ENCODE measurements at regions not wholly inside any gene's neighbourhood (a gene's known extent, or its start where the extent isn't known, plus 50 kb on each side); places are given as distances from the start of the nearest gene placed in this dataset.

DNA sequence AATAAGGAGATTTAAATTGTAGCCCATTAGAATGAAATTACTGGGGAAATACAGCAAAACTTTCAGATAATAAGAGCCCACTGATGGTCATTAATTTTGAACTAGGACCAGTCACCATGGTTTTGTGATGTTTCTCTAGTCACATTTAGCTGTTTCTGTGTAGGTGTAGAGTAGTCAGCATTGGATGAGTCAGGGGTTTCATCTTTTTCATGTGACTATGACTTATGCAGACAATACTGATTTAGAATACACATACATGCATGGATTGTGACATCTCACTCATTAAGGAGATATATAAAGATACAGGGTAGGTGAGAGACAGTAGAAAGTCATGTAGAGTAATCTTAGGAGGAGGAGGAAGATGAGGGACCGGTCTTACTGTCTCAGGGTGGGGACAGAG, 1192.7 kb downstream of the KCNT2 start:
- TF ChIP-seq POLR2A (IDR thresholded peaks at IDR 0.05; ENCODE audit: low read depth, low read length) (no peak), POLR2AphosphoS5 (IDR thresholded peaks at IDR 0.05; ENCODE audit: low read length) (no peak), BMI1 (IDR thresholded peaks at IDR 0.05; ENCODE audit: borderline replicate concordance) (no peak), TAF1 (IDR thresholded peaks at IDR 0.05; ENCODE audit: borderline replicate concordance, low read depth, low read length) (no peak), SUZ12 (IDR thresholded peaks at IDR 0.05; ENCODE audit: unreplicated experiment) (no peak), NFIC (IDR thresholded peaks at IDR 0.05; ENCODE audit: low read depth, low read length) (no peak), YY1 (IDR thresholded peaks at IDR 0.05; ENCODE audit: low read depth, low read length) (no peak), SP1 (IDR thresholded peaks at IDR 0.05; ENCODE audit: low read depth, low read length) (no peak), JUND (IDR thresholded peaks at IDR 0.05; ENCODE audit: low read depth, low read length) (no peak)
- TF ChIP-seq, protein P1, sequence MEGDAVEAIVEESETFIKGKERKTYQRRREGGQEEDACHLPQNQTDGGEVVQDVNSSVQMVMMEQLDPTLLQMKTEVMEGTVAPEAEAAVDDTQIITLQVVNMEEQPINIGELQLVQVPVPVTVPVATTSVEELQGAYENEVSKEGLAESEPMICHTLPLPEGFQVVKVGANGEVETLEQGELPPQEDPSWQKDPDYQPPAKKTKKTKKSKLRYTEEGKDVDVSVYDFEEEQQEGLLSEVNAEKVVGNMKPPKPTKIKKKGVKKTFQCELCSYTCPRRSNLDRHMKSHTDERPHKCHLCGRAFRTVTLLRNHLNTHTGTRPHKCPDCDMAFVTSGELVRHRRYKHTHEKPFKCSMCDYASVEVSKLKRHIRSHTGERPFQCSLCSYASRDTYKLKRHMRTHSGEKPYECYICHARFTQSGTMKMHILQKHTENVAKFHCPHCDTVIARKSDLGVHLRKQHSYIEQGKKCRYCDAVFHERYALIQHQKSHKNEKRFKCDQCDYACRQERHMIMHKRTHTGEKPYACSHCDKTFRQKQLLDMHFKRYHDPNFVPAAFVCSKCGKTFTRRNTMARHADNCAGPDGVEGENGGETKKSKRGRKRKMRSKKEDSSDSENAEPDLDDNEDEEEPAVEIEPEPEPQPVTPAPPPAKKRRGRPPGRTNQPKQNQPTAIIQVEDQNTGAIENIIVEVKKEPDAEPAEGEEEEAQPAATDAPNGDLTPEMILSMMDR (IDR thresholded peaks at IDR 0.05 in 2 of 3, conservative IDR thresholded peaks at IDR 0.05 in 1 of 3; ENCODE audit: control insufficient read depth in 2 of 3, extremely low read depth in 1 of 3, insufficient read depth in 1 of 3, low read depth in 3 of 3, low read length in 3 of 3), result no peak
